SH-SY5Y (cell line): ENCODE measurements at regions not wholly inside any gene's neighbourhood (a gene's known extent, or its start where the extent isn't known, plus 50 kb on each side); places are given as distances from the start of the nearest gene placed in this dataset.

Source experiments
- GATA2 ChIP-seq: IDR thresholded peaks from 2 replicates; pipeline ENCODE4 v1.6.1; 2011; ENCODE audit warnings: mild to moderate bottlenecking, low read depth, low read length
- GATA3 ChIP-seq: IDR thresholded peaks from 2 replicates; pipeline ENCODE4 v1.6.1; 2011; ENCODE audit warnings: low read depth, mild to moderate bottlenecking, low read length, moderate library complexity

DNA sequence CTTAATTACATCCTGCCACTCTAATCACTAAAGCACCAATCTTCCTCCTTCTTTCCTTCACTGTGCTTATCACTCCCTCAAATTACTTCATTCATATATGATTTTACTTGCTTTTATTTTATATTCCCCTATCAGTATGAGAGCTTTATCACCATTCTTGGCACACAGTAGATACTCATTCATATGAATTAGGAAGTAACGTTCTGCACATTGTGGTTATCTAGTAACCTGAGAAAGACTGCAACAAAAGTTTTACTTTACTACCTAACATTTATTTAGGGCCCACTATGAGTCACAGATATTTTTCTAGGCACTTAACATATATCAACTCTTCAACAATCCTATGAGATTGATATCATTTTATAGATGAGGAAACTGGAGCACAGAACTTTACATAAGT is 1559.9 kb upstream of the TENM4 start:
- TF ChIP-seq GATA3 (no peak), GATA2 (no peak)
